ENCODE measurements at regions not wholly inside any gene's neighbourhood (a gene's known extent, or its start where the extent isn't known, plus 50 kb on each side); places are given as distances from the start of the nearest gene placed in this dataset.

DNA sequence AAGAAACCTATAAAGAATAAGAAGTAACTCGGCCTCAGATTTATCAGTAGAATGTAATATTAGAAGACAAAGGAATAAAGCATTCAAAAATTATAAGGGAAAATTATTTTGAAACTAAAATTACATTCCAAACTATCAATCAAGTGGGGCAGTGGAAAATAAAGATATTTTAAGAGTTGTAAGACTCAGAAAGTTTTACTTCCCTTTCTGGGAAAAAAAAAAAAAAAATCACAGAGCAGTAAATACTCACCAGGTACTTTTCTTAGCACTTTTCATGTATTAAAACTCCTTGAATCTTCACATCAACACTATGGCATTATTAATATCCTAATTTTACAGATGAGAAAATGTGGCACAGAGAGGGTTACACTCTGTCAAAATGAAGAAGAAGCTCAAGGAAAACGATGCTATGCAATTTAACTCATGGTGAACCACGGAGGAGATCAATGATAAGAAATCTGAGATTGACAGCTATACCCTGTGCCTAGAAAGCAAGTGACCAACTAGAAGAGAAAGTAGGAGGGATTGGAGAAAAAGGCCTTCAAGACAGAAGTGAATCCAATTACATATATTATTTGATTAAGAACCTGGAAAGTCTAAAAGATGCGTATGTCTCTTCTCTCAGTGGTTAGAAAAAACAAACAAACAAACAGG is 238.9 kb upstream of the ID2 start:
- TF ChIP-seq, protein P1, sequence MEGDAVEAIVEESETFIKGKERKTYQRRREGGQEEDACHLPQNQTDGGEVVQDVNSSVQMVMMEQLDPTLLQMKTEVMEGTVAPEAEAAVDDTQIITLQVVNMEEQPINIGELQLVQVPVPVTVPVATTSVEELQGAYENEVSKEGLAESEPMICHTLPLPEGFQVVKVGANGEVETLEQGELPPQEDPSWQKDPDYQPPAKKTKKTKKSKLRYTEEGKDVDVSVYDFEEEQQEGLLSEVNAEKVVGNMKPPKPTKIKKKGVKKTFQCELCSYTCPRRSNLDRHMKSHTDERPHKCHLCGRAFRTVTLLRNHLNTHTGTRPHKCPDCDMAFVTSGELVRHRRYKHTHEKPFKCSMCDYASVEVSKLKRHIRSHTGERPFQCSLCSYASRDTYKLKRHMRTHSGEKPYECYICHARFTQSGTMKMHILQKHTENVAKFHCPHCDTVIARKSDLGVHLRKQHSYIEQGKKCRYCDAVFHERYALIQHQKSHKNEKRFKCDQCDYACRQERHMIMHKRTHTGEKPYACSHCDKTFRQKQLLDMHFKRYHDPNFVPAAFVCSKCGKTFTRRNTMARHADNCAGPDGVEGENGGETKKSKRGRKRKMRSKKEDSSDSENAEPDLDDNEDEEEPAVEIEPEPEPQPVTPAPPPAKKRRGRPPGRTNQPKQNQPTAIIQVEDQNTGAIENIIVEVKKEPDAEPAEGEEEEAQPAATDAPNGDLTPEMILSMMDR (IDR thresholded peaks at IDR 0.05), result no peak
- TF ChIP-seq POLR2A (IDR thresholded peaks at IDR 0.05; ENCODE audit: low read depth) (no peak), POLR2AphosphoS5 (IDR thresholded peaks at IDR 0.05) (no peak), EP300 (IDR thresholded peaks at IDR 0.05) (no peak)

Measured in esophagus muscularis mucosa (tissue), 4 donors.